ENCODE measurements at regions not wholly inside any gene's neighbourhood (a gene's known extent, or its start where the extent isn't known, plus 50 kb on each side); places are given as distances from the start of the nearest gene placed in this dataset.

DNA sequence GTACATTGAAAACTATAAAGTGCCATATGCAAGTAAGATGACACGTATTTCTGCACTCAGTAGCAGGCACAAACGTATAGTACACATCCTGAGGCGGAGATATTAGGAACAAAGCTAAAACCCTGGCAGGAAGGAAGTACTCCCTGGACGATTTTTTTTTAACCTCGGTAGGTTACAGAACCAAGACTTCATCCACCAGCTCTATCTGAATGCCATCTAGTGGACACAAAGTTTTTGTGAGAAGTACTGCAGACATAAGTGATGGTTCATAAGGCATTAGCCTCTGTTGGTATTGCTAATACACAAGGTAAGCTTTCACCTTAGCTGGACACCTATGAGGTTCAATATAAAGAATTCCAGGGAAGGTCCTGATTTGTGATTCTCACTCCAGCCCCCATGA, 83.0 kb upstream of the CCDC196 start:
- TF ChIP-seq CTCF (IDR thresholded peaks at IDR 0.05; ENCODE audit: insufficient read depth, low read length, poor library complexity, severe bottlenecking), result no peak
- no peak for TF ChIP-seq EZH2phosphoT487 (conservative IDR thresholded peaks at IDR 0.05; ENCODE audit: low read length)

All from SU-DHL-6 (cell line).